Glutamatergic neuron (in vitro differentiated cells): ENCODE measurements at regions not wholly inside any gene's neighbourhood (a gene's known extent, or its start where the extent isn't known, plus 50 kb on each side); places are given as distances from the start of the nearest gene placed in this dataset.
"Not testable (repeated sequence)": the region's sequence is repeated elsewhere in the genome, so short reads cannot be mapped to it uniquely, and the experiment has no call there.

ENCODE experiments used
- DNase-seq: peaks from one replicate; pipeline ENCODE4 v3.0.0; 2022
- H3K27ac Mint-ChIP-seq: one replicate; pipeline ENCODE4 v1.8.0; 2020; ENCODE audit warnings: mild to moderate bottlenecking, mixed read lengths, inconsistent platforms; ENCODE audit not compliant: unreplicated experiment
- H3K27me3 Mint-ChIP-seq: one replicate; pipeline ENCODE4 v1.8.0; 2020; ENCODE audit warnings: mild to moderate bottlenecking, moderate library complexity, mixed read lengths, inconsistent platforms; ENCODE audit not compliant: unreplicated experiment
- H3K36me3 Mint-ChIP-seq: one replicate; pipeline ENCODE4 v1.8.0; 2020; ENCODE audit warnings: mild to moderate bottlenecking, mixed read lengths, inconsistent platforms; ENCODE audit not compliant: unreplicated experiment
- H3K4me1 Mint-ChIP-seq: one replicate; pipeline ENCODE4 v1.8.0; 2020; ENCODE audit warnings: mild to moderate bottlenecking, low read depth, mixed read lengths, inconsistent platforms; ENCODE audit not compliant: unreplicated experiment
- H3K4me3 Mint-ChIP-seq: one replicate; pipeline ENCODE4 v1.8.0; 2020; ENCODE audit warnings: mild to moderate bottlenecking, mixed read lengths, inconsistent platforms; ENCODE audit not compliant: unreplicated experiment
- H3K9me3 Mint-ChIP-seq: one replicate; pipeline ENCODE4 v1.8.0; 2020; ENCODE audit warnings: mild to moderate bottlenecking, moderate library complexity, mixed read lengths, inconsistent platforms; ENCODE audit not compliant: unreplicated experiment
- CTCF ChIP-seq: fragments of 200-600 bp; sonication (generic); IDR thresholded peaks from one replicate; pipeline ENCODE4 v1.5.0; 2021; ENCODE audit not compliant: partially characterized antibody, unreplicated experiment

- no peak overlapping the region for H3K27ac Mint-ChIP-seq
- no peaks in the 10 kb centered on the region for H3K36me3 Mint-ChIP-seq
- TF ChIP-seq CTCF, result no peak
- H3K27me3 Mint-ChIP-seq, result no peaks in the 10 kb centered on the region
- H3K9me3 Mint-ChIP-seq, result peaks cover 3% of the 10 kb centered on the region
- no peak overlapping the region for H3K4me3 Mint-ChIP-seq
- no peak for DNase-seq
- H3K4me1 Mint-ChIP-seq, result no peaks in the 10 kb centered on the region
Observed at GRCh38 chr6:84848960-84849359, 84.6 kb upstream of the TBX18 start.

GRCh38 chr6:84847390-84848160 lies 83.2 kb upstream of the TBX18 start:
- Mint-ChIP-seq H3K36me3 (no peaks in the 10 kb centered on the region), H3K4me3 (no peak overlapping the region), H3K27me3 (no peaks in the 10 kb centered on the region), H3K27ac (no peak overlapping the region), H3K4me1 (no peaks in the 10 kb centered on the region), H3K9me3 (peaks cover 3% of the 10 kb centered on the region)
- TF ChIP-seq CTCF, result no peak
- DNase-seq, result no peak

GRCh38 chr6:84842525-84843166 lies 78.2 kb upstream of the TBX18 start:
- no peak overlapping the region for H3K27ac Mint-ChIP-seq
- no peak overlapping the region for H3K4me3 Mint-ChIP-seq
- H3K4me1 Mint-ChIP-seq, result no peaks in the 10 kb centered on the region
- no peak for TF ChIP-seq CTCF
- DNase-seq, result no peak
- H3K9me3 Mint-ChIP-seq, result peaks cover 7% of the 10 kb centered on the region
- H3K36me3 Mint-ChIP-seq, result no peaks in the 10 kb centered on the region
- H3K27me3 Mint-ChIP-seq, result no peaks in the 10 kb centered on the region

GRCh38 chr6:84837068-84837866 lies 72.9 kb upstream of the TBX18 start:
- H3K27me3 Mint-ChIP-seq, H3K27ac Mint-ChIP-seq, DNase-seq, H3K4me3 Mint-ChIP-seq, H3K4me1 Mint-ChIP-seq, H3K9me3 Mint-ChIP-seq, H3K36me3 Mint-ChIP-seq: not testable (repeated sequence)

GRCh38 chr6:84836366-84836765 lies 72.0 kb upstream of the TBX18 start:
- Mint-ChIP-seq H3K4me1 (no peaks in the 10 kb centered on the region), H3K27ac (no peak overlapping the region), H3K36me3 (no peaks in the 10 kb centered on the region), H3K9me3 (peaks cover 4% of the 10 kb centered on the region), H3K27me3 (no peaks in the 10 kb centered on the region), H3K4me3 (no peak overlapping the region)
- DNase-seq, result no peak
- TF ChIP-seq CTCF, result no peak
